AG10803 (cell line): ENCODE measurements at regions not wholly inside any gene's neighbourhood (a gene's known extent, or its start where the extent isn't known, plus 50 kb on each side); places are given as distances from the start of the nearest gene placed in this dataset.

Source experiments
- DNase-seq: peaks from one replicate; pipeline ENCODE4 v3.0.0; 2010; ENCODE audit warnings: low read depth
- H3K4me3 ChIP-seq: 2 replicates; pipeline ENCODE4 v1.5.1; 2011; ENCODE audit warnings: mild to moderate bottlenecking, low read length, control low read depth
- TF ChIP-seq, protein P1 (sequence below): conservative IDR thresholded peaks from 2 replicates; pipeline ENCODE4 v1.5.1; 2011; ENCODE audit warnings: mild to moderate bottlenecking, low read length, control low read depth, inconsistent platforms

- TF ChIP-seq, protein P1, sequence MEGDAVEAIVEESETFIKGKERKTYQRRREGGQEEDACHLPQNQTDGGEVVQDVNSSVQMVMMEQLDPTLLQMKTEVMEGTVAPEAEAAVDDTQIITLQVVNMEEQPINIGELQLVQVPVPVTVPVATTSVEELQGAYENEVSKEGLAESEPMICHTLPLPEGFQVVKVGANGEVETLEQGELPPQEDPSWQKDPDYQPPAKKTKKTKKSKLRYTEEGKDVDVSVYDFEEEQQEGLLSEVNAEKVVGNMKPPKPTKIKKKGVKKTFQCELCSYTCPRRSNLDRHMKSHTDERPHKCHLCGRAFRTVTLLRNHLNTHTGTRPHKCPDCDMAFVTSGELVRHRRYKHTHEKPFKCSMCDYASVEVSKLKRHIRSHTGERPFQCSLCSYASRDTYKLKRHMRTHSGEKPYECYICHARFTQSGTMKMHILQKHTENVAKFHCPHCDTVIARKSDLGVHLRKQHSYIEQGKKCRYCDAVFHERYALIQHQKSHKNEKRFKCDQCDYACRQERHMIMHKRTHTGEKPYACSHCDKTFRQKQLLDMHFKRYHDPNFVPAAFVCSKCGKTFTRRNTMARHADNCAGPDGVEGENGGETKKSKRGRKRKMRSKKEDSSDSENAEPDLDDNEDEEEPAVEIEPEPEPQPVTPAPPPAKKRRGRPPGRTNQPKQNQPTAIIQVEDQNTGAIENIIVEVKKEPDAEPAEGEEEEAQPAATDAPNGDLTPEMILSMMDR: no peak
- no peak overlapping the region for H3K4me3 ChIP-seq
- no peak for DNase-seq
Observed at GRCh38 chr5:108660291-108660690, 87.4 kb upstream of the FER start.

DNA sequence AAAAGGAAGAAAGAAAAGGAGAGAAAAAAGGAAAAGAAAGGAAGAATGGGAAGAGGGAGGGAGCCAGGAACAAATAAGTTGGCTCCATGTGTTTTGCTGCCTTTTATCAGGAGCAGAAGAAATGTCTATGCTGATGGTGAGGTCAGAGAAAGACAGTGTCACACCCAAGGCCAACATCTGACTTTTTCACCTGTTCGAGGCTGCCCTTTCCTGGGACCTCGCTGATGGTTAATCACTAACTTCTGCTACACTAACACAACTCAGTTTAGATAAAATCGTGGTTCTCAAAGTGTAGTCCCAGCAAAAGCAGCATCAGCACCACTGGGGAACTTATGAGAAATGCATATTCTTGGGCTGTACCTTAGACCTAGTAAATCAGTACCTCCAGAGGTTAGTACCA is 88.2 kb upstream of the FER start:
- no peak for DNase-seq
- H3K4me3 ChIP-seq: no peak overlapping the region
- TF ChIP-seq, protein P1: no peak

DNA sequence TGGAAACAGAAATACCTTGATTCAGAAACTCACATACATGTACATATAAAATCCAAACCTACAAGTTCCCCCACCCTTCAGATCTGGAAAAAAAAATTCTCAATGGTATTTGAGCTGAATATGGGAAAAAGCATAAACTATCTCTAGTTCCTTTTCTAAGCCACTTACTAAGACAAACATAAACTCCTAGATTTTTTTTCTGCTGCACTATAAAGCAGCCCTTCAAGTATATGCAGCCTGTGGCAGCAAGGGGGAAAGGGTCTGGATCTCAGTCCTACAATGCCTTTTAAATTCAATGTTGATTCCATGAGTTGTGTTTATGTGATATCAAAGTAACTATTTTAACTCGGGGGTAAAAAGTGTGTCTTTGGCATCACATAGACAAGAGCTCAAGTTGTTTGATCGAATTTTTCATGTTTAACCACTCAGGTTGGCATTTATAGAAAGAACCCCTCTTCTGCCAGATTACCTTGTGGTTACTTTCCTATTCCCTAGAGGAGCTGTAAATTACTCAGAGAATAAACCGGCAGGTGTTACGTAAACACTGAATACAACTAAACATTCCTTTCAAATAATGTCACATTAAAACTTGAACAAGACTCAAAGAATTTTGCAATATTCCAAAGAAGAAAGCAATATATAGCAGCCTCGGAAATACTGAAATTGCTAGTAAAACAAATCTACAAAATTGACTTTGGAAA is 91.8 kb upstream of the FER start:
- DNase-seq: peak; percentile 76
- H3K4me3 ChIP-seq: no peak overlapping the region
- TF ChIP-seq, protein P1: no peak

DNA sequence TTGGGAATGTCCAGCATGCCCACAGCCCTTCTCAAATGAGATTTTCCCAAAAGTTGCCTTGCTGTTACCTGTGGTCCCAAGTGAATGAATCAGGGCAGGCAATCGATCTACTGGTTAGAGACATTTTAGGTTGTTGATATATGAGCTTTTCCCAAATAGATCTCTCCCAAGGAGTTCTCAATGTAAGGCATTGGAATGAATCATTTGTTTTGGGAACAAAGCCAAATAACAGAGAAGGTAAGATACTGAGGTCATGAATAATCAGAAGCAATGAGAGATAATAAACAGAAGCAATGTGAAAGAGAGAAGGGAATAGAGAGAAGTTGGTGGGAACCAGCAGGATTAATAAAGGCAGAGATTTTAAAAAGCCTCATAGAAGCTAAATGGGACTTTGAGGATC is 93.6 kb upstream of the FER start:
- no peak overlapping the region for H3K4me3 ChIP-seq
- TF ChIP-seq, protein P1: no peak
- DNase-seq: no peak

DNA sequence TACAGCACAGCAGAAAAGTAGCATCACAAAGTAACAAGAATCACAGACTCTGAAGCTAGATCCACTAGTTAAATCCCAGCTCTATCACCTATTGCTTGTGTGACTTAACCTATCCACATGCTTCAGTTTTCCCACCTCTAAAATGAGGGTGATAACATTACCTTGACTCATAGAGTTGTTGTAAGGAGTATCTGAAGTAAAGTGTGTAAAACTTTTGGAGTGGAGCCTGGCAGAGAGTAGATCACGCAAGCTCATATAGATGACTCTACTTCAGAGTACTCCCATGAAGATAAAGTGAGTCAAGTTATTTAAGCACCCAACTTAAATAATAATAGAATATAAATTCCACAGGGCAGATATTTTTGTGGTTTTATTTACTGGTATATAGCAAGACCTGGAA is 94.5 kb upstream of the FER start:
- no peak for DNase-seq
- no peak overlapping the region for H3K4me3 ChIP-seq
- TF ChIP-seq, protein P1: no peak

- H3K4me3 ChIP-seq: no peak overlapping the region
- TF ChIP-seq, protein P1: no peak
- peak; percentile 69 for DNase-seq
Observed at GRCh38 chr5:108650997-108651396, 96.7 kb upstream of the FER start.

GRCh38 chr5:108649646-108650045 is 98.1 kb upstream of the FER start:
- TF ChIP-seq, protein P1: no peak
- DNase-seq: no peak
- no peak overlapping the region for H3K4me3 ChIP-seq
